GM19395 (cell line): ENCODE measurements at regions not wholly inside any gene's neighbourhood (a gene's known extent, or its start where the extent isn't known, plus 50 kb on each side); places are given as distances from the start of the nearest gene placed in this dataset.

ENCODE experiments used
- ATAC-seq: cut with Tn5 transposase; IDR thresholded peaks from one replicate; pipeline ENCODE4 v1.9.1; 2021; ENCODE audit warnings: mild to moderate bottlenecking, moderate library complexity; ENCODE audit not compliant: unreplicated experiment

DNA sequence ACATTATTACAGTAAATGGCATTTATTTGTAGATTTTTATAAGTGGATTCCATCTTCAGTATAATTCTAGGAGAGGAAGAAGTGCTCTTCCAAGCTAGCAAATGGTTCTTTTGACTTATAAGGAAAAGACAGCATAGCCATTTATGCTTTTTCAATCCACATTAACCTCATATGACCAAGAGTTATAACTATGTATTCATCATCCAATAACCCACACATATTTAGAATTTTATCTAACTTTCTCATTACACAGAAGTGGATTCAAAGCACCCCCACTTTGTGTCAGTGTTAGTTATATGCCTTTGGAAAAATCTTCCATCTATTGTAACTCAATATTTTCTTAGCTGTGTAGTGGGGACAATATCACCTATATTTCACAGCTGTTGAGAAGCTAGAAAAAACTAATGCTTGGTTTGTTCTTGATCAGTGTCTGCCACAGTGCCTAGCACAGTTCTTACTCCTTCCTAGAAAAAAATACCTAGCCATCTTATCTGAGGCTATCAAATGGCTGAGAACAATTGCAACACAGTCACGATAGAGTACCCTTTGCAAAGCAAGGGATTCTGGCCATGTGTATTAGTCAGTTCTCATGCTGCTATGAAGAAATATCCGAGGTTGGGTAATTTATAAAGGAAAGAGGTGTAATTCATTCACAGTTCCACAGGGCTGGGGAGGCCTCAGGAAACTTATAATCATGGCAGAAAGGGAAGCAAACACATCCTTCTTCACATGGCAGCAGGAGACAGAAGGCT is 986.3 kb downstream of the TFAP2A start:
- ATAC-seq, result no peak

DNA sequence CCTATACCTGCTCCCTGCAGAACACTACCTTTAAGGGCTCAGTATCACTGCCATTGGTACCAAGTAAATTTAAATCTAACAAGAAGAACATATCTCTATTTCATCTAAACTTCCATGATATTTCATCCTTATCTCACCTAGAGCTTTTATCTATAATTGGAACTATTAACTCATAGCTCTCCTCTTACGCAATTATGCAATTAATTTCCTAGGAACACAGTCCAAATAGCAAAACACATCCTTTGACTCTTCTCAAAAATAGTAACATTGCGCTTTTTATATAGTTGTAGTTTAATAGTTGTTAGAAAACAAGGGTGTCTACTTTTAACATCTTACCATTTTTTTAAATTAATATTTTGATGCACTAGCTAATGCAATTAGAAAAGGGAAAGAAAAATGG is 986.8 kb upstream of the SLC35B3 start:
- ATAC-seq, result no peak

DNA sequence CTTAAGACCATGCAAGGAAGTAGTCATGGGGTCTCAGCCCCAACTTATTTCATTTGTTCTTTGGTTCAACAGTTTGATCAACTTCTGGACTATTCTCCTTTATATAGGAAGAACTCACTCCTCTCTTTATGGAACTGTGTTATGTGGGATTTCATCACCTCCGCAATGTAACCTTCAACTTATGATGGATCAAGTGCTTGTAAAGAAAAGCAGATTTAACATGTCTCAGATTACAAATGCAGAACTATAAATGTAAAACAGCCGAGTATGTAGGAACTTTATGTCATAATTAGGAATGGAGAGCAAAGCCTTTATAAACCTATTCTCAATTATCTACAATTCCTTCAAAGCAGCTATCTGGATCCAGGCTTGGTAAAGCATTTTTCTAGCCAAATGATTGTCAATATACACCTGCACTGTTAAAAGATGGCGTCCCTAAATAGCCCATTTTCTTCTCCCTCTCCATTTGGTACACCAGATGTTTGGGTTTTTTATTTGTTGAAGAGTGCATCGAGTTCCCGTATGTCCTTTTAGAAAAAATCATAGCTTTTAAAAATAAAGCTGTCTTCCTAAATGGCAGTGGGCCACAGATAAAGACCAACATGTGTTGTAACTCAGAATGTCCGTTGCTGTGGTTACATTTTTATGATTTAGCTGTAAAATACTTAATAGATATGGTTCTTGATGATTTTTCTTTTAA is 985.1 kb upstream of the SLC35B3 start:
- ATAC-seq, result no peak

DNA sequence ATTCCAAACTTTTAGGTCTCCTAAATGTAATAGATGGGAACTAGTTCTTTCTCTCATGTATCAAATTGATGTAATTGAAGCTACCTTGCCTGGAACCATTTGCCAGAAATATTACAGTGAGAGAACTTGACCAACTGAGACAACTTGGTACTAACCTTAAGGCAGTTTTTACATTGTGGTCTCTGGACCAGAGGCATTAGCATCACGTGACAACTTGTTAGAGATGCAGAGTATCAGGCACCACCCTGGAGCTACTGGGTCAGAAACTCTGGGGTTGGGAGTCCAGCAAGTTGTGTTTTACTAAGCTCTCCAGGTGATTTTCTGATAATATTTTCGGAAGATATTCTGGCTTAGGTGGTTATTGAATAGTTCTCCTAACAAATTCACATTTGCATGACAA is 982.1 kb upstream of the SLC35B3 start:
- ATAC-seq, result no peak

- peak; percentile 60 for ATAC-seq
Measured at GRCh38 chr6:9412951-9413559, 977.7 kb upstream of the SLC35B3 start.

GRCh38 chr6:9409126-9409525 is 973.8 kb upstream of the SLC35B3 start:
- ATAC-seq, result no peak

DNA sequence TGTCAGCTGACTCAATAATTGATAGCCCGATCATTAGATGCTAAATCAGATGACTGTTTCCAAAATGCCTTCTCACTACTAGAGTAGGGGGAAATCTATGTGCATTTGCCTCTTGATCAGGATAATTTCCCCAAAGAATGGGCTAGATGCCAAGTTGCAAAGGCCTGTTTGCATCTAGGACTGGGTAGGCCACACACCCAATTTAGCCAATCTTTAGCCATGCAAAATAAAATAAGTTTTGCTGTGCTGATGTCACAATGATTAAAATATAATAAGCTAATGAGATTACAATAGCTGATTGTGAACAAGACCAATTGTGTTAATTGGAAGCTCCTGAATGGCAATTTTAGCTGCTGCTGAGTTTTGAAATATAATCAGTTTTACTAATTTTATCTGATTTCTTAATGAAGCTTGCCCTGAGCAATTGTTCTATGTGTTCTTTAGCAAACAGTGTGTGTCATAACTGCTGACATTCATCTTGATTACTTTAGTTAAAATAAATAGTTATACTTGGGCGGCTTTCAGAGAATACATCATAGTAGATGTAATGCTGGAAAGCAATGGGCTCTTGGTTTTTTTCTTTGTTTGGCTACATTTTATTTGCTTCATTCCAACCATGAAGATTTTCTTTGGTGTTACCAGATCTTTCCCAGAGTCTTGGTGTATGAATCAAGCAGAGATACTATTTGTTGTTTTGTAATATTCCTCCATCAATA is 973.2 kb upstream of the SLC35B3 start:
- no peak for ATAC-seq

DNA sequence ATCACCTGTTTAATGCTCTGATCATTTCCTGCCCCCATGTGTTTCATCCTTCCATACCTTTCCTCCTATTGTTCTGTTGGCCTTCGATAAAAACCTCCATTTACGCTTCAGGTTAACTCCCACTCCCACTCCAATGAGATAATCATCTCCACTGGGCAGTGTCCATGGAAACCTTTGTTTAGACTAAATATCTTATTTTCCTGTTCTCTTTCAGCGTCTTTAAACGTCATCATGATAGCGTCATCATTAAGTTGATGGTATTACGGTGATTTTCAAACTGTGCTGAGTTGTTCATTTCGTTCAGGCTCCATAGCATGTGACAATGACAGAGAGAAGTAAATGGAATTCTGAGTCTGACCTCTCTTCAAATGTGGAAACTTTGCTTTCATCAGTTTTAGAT is 970.5 kb upstream of the SLC35B3 start:
- ATAC-seq, result no peak

DNA sequence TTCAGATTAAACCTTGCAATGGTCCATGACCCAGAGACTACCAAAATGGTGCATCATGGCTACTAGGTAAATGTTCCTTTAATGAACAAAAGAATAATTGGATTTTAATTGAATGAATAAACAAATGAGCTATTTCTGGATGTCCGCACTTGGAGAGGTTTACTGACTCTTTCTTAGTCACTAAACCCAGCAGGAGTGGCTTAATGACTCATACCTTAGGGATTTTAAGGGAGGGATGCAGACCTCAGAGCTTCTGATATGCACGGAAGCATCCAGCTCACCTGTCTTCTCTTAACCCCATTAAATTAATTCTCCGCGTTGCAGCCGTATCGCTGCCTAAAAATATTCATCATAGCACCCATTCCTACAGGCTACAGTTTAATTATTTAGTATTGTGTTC is 970.0 kb upstream of the SLC35B3 start:
- no peak for ATAC-seq

DNA sequence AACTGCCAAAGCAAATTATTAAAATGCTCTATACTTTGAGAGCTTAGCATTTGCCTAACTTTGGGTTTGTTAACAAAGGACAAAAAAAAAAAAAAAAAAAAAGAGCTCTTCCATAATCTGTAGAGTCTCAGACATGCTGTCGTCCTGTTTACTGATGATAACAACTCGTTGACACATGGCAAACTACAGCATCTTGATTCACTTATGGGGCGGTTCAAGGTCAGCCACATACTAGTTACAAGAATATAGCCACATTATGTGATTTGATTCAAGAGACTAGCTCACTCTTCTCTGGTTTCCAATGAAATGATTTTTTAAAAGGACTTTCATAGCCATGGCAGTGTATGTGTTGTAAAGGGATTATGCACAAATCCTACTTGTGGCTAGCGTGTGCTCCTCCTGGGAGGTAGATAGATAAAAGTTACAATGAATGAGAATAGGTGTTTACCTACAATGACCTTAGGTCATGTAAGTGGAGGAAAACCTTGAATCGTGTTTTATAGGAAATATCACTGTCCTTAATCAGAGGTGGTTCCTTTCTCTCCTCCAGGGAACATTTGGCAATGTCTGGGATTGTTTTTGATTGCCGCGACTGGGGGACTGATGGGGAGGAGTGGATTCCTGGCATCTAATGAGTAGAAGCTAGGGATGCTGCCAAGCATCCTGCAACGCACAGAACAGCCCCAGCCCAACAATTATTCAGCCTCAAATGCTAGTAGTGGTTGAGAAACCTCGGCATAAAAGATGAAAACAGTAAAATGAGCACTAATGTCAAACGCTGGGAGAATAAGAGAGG is 969.2 kb upstream of the SLC35B3 start:
- ATAC-seq, result no peak

DNA sequence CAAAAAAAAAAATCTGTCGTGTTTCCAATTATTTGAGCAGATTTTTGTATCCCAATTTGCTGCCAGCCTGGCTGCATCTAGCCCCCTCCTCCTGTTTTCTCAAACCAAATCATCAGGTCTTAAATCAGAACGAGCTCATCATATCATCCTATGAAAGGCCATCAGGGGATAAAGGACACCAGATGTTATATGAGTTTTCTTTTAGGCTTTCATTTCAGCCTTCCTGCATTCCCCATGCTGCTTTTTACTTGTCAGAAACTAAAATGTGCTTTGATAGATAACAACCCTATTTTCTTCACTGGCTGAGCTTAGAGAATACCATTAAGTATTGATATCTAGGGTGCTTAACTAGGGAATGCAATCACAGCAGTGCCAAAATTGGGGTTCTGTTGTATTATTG is 968.4 kb upstream of the SLC35B3 start:
- ATAC-seq, result no peak

DNA sequence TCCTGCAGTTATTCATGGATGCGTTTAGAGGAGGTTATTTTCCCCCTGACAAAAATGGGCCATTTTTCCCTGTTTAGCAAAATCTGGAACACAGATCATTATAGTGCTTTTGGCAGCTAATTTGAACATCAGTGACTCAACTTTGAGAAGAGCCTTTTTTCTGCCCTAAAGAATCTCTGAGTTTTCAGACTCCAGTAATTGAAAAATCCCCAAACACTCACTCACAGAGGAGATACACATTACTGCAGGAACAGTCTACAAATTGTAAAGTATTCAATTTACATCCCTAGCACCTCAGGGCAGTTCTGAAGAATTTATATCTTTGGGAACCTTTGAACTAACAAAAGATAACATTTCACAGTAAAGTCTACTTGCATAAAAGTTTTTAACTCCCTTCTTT is 966.6 kb upstream of the SLC35B3 start:
- ATAC-seq, result no peak

DNA sequence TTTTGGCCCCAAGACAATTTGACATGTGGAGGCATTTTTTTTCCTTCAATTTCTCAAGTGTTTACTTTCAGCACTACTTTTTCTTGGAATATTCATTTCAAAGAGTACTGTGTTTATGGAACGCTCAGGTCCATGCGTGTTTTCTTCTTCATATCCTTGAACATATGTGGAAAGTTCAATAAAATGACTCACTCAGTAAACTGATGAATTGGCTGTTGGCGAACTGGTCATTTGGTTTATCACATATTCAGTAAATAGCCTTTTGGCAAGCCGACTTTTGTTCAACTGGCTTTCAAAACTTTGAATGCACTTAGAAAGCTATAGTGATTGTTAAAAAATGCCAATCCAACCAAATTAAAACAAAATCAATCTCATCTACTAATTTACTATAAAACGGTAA is 964.6 kb upstream of the SLC35B3 start:
- no peak for ATAC-seq

DNA sequence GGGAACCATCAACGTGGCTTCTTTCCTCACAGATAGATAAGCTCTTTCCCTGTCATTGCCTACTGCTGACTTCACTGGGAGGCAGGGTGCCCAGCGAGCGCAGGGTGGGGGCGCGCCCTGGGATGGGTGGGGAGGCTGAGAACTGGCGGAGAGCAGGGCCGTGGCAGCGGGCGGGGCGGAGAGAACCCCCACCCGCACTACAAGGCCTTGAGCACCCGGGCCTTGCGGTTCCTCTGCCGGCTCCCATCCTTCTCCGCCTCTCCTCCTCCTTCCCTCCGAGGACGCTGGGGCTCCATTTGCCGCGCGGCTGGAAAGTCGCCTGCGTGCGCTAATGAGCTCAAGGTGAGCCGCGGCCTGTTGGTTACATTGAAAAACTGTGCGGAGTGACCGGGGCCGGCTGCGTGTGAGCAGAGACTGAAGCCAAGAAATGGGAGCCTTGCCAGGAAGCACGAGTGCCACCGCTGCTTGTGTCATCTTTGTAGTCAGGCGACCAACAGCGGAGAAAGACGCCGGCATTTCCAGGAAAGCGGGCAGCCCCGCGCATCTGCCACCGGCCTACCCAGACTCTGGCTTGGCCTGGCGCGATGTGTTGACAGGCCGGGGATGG is 963.5 kb upstream of the SLC35B3 start:
- no peak for ATAC-seq

DNA sequence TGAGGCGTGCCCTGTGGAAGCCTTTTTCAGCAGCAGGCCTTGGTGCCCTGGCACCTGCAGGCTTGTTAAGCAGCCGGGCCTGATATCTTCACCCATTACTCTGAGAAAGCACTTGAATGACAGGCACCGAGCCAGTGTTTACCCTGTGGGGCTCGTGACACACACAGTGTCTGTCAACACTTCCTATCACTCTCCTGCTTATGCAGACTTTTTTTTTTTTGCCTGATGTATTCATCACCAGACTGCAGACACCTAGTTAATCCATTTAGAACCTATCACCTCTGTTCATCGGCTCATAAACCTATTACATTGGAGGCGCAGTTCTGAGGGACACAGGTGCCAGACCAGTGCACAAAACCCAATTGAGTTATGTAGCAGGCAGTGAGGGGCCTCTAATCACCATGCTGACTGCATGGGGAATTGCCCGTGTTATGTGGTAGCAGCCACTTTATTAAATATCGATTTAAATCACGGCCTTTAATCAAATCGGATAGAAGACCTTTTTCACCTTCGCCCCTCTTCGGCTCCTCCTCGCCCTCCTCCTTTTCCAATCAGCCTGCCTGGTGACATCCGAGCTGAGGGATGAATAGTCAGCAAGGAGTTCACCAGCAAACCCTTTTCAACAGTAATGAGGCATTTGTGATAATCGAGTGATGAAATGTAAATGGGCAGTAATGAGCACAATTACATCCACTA is 962.9 kb upstream of the SLC35B3 start:
- ATAC-seq, result no peak

DNA sequence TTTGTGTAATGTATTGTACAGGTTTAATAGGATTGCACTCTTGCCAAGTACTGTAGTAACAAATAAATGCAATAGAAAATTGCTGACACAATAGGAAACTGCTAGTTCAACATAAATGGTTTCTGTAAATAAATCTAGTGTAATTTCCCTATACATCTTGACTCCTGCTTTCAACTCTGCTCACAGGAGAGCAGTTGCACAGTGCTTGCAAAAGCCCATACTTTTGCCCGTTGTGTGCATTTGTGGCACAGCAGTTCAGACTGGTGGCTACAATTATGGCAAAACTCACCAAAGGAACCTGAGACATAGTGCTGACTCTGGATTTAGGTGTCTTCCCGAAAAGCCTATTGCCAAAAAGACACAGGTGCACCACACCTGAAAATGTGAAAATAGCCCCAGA is 953.3 kb upstream of the SLC35B3 start:
- no peak for ATAC-seq

DNA sequence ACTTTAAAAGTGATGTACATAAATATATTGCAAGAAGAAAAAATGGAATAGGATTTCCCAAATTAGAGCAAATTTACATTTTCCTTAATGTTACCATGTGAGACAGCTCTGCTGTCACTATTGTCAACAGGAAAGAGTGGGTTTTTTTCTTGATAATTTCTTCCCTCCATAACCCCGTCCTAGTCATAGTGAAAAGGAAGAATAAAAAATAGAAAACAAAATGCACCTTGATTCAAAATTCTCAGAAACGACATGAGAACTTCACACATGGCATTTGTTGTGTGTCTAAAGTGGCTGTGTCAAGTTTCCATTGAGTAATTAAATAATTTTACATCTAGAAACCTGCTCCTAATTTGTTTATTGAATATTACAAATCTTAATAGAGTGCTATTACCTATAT is 945.2 kb upstream of the SLC35B3 start:
- ATAC-seq, result no peak

- ATAC-seq, result no peak
Measured at GRCh38 chr6:9373308-9373707, 938.0 kb upstream of the SLC35B3 start.

DNA sequence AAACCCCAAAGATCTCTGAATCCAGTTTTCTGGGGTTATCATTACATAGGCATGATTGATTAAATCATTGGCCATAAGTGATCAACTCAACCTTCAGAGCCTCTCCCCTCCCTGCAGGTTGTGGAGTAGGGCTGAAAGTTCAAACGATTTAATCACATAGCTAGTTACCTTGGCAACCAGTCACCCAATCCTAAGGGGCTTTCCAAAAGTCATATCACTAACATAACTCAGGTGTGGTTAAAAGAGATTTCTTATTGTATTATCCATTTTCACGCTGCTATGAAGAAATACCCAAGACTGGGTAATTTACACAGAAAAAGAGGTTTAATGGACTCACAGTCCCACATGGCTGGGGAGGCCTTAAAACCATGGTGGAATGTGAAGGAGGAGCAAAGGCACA is 935.1 kb upstream of the SLC35B3 start:
- no peak for ATAC-seq

DNA sequence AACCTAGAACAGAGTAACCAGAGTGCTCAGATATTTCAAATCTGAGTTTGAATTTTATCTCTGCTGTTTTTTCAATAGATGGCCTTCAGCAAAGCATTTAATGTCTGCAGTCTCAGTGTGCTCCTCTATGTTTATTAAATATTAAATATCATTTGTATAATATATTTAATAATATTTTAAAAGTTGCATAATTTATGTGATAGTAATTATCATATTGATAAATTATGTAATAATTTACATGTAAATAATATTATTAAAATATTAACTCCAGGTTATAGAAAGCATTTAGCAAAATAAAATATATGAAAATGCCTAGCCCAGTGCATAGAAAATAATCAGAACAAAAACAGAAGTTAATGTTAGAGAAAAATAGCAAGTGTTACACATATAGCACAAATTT is 930.0 kb upstream of the SLC35B3 start:
- ATAC-seq, result no peak
